ENCODE measurements at regions not wholly inside any gene's neighbourhood (a gene's known extent, or its start where the extent isn't known, plus 50 kb on each side); places are given as distances from the start of the nearest gene placed in this dataset.
A peak's percentile ranks its signal among the peaks of the same experiment; 100 is the strongest.
"Not testable (repeated sequence)": the region's sequence is repeated elsewhere in the genome, so short reads cannot be mapped to it uniquely, and the experiment has no call there.

- no peak for FAIRE-seq
- ChIA-PET POLR2A (no interaction called here), CTCF (no interaction called here)
- no peak for ATAC-seq
- no peak for DNase-seq (ENCODE audit: low read depth in 1 of 2, low spot score in 1 of 2)
- H3K4me2 ChIP-seq = no peak overlapping the region
- no peaks in the 10 kb centered on the region for H3K9me3 ChIP-seq
- no peak for TF ChIP-seq HMGXB4 (CRISPR knock-in tag; IDR thresholded peaks at IDR 0.05; ENCODE audit: borderline replicate concordance)
- TF ChIP-seq CBX8 (IDR thresholded peaks at IDR 0.05) = no peak
- no peak for TF ChIP-seq GATA3 (IDR thresholded peaks at IDR 0.05; ENCODE audit: borderline replicate concordance)
- TF ChIP-seq JUNB (IDR thresholded peaks at IDR 0.05) = no peak
- no peak for TF ChIP-seq RFX5 (IDR thresholded peaks at IDR 0.05)
- no peak for TF ChIP-seq FOSB (CRISPR knock-in tag; IDR thresholded peaks at IDR 0.05)
- TF ChIP-seq CBX2 (IDR thresholded peaks at IDR 0.05; ENCODE audit: borderline replicate concordance, low read depth) = no peak
- WGBS (ENCODE audit: missing lambda C conversion rate) = 37% methylated on average over 3 of the region's 3 CpGs
- H3K4me3 ChIP-seq = no peak overlapping the region
- no peak overlapping the region for H3K27ac ChIP-seq
- H3K4me1 ChIP-seq = no peaks in the 10 kb centered on the region
Observed at GRCh38 chr3:59235634-59236012, 185.8 kb upstream of the CFAP20DC start.

GRCh38 chr3:59234884-59235633 lies 185.2 kb upstream of the CFAP20DC start:
- no peak for DNase-seq (ENCODE audit: low read depth in 1 of 2, low spot score in 1 of 2)
- no peak for TF ChIP-seq HOXB5 (CRISPR knock-in tag; IDR thresholded peaks at IDR 0.05)
- no peak for TF ChIP-seq BHLHE40 (IDR thresholded peaks at IDR 0.05; ENCODE audit: low read depth, low read length)
- TF ChIP-seq PBX3 (IDR thresholded peaks at IDR 0.05) = no peak
- TF ChIP-seq RARB (CRISPR knock-in tag; IDR thresholded peaks at IDR 0.05) = no peak
- TF ChIP-seq CBX2 (IDR thresholded peaks at IDR 0.05; ENCODE audit: borderline replicate concordance, low read depth) = no peak
- TF ChIP-seq NR3C1 (IDR thresholded peaks at IDR 0.05) = no peak
- TF ChIP-seq CEBPB (IDR thresholded peaks at IDR 0.05) = no peak
- TF ChIP-seq GATA3 (IDR thresholded peaks at IDR 0.05; ENCODE audit: borderline replicate concordance) = no peak
- no peak for TF ChIP-seq E2F6 (IDR thresholded peaks at IDR 0.05; ENCODE audit: borderline replicate concordance, low read depth)
- TF ChIP-seq ZC3H11A (IDR thresholded peaks at IDR 0.05) = no peak
- Histone ChIP-seq H3K9me3 (no peaks in the 10 kb centered on the region), H3K4me3 (no peak overlapping the region), H3K27ac (no peak overlapping the region), H3K4me1 (no peaks in the 10 kb centered on the region), H3K4me2 (no peak overlapping the region)
- POLR2A ChIA-PET = no interaction called here
- CTCF ChIA-PET = interaction anchor here (0.6 kb wide), 1 partner anchor 664 kb away, joined by 3 read pairs; no protein-coding TSS in a partner anchor
- FAIRE-seq = no peak
- WGBS (ENCODE audit: missing lambda C conversion rate) = 42% methylated on average over 2 of the region's 2 CpGs
- no peak for ATAC-seq

- H3K27ac ChIP-seq; CTCF ChIA-PET; H3K4me1 ChIP-seq; DNase-seq (ENCODE audit: low read depth in 1 of 2, low spot score in 1 of 2); H3K4me2 ChIP-seq; H3K4me3 ChIP-seq; ATAC-seq; POLR2A ChIA-PET; FAIRE-seq; H3K9me3 ChIP-seq: not testable (repeated sequence)
- peak; percentile 71 for TF ChIP-seq ZFP36 (IDR thresholded peaks at IDR 0.05; ENCODE audit: borderline replicate concordance, partially characterized antibody)
- WGBS (ENCODE audit: missing lambda C conversion rate) = 0% methylated on average over 1 of the region's 2 CpGs
Observed at GRCh38 chr3:59230379-59230778, 180.6 kb upstream of the CFAP20DC start.

GRCh38 chr3:59213860-59214259 lies 164.0 kb upstream of the CFAP20DC start:
- no peaks in the 10 kb centered on the region for H3K4me1 ChIP-seq
- CTCF ChIA-PET = no interaction called here
- no peaks in the 10 kb centered on the region for H3K9me3 ChIP-seq
- H3K4me3 ChIP-seq = no peak overlapping the region
- no peak for DNase-seq (ENCODE audit: low read depth in 1 of 2, low spot score in 1 of 2)
- no peak for ATAC-seq
- TF ChIP-seq HES2 (IDR thresholded peaks at IDR 0.05) (no peak), NFE2L2 (conservative IDR thresholded peaks at IDR 0.05; ENCODE audit: low read length) (no peak), CEBPB (IDR thresholded peaks at IDR 0.05) (no peak), ATOH8 (CRISPR knock-in tag; IDR thresholded peaks at IDR 0.05; ENCODE audit: low read depth) (no peak), FOSL2 (IDR thresholded peaks at IDR 0.05) (no peak), FOSL2 (CRISPR knock-in tag; IDR thresholded peaks at IDR 0.05) (no peak), POLR2A (IDR thresholded peaks at IDR 0.05; ENCODE audit: low read length) (no peak), ELK1 (IDR thresholded peaks at IDR 0.05; ENCODE audit: low read depth, low read length) (no peak), MAX (IDR thresholded peaks at IDR 0.05) (no peak), HOXB5 (CRISPR knock-in tag; IDR thresholded peaks at IDR 0.05) (no peak), RAD21 (conservative IDR thresholded peaks at IDR 0.05 in 1 of 2, IDR thresholded peaks at IDR 0.05 in 1 of 2) (no peak), MAFK (IDR thresholded peaks at IDR 0.05; ENCODE audit: partially characterized antibody) (no peak)
- no peak for FAIRE-seq
- H3K4me2 ChIP-seq = no peak overlapping the region
- H3K27ac ChIP-seq = no peak overlapping the region
- POLR2A ChIA-PET = no interaction called here
